ENCODE measurements at regions not wholly inside any gene's neighbourhood (a gene's known extent, or its start where the extent isn't known, plus 50 kb on each side); places are given as distances from the start of the nearest gene placed in this dataset.

- Histone ChIP-seq H3K9me2 (replicated peaks; ENCODE audit: insufficient read depth, low read length) (no peaks in the 10 kb centered on the region), H4K20me1 (ENCODE audit: low read depth, low read length) (no peaks in the 10 kb centered on the region), H3K4me2 (ENCODE audit: low read depth, low read length, poor library complexity, severe bottlenecking) (no peak overlapping the region), H3K79me2 (ENCODE audit: insufficient read depth, low read length) (no peaks in the 10 kb centered on the region), H3K4me3 (ENCODE audit: insufficient read depth, low read length, poor library complexity, severe bottlenecking) (no peak overlapping the region), H3K9me3 (ENCODE audit: insufficient read depth, low read length) (no peaks in the 10 kb centered on the region; the same call in 1 of the 2 replicates), H3F3A (ENCODE audit: insufficient read depth) (no peaks in the 10 kb centered on the region), H3K36me3 (ENCODE audit: low read length) (no peaks in the 10 kb centered on the region), H3K27ac (ENCODE audit: low read depth, low read length) (no peak overlapping the region), H2AFZ (ENCODE audit: low read depth, low read length, severe bottlenecking) (no peak overlapping the region), H3K9ac (ENCODE audit: low read length) (no peak overlapping the region), H3K27me3 (ENCODE audit: low read length) (no peaks in the 10 kb centered on the region)
- TF ChIP-seq CTCF (IDR thresholded peaks at IDR 0.05; ENCODE audit: insufficient read depth, low read length, poor library complexity, severe bottlenecking), result no peak
- no peak for TF ChIP-seq EZH2phosphoT487 (conservative IDR thresholded peaks at IDR 0.05; ENCODE audit: low read length)
Observed at GRCh38 chr12:4223273-4223845, 50.2 kb upstream of the CCND2 start.

GRCh38 chr12:4221258-4221620 lies 52.3 kb upstream of the CCND2 start:
- Histone ChIP-seq H3K36me3 (ENCODE audit: low read length) (no peaks in the 10 kb centered on the region), H3K79me2 (ENCODE audit: insufficient read depth, low read length) (no peaks in the 10 kb centered on the region), H4K20me1 (ENCODE audit: low read depth, low read length) (no peaks in the 10 kb centered on the region), H3K27ac (ENCODE audit: low read depth, low read length) (no peak overlapping the region), H3F3A (ENCODE audit: insufficient read depth) (no peaks in the 10 kb centered on the region), H3K4me3 (ENCODE audit: insufficient read depth, low read length, poor library complexity, severe bottlenecking) (no peak overlapping the region), H3K9me2 (replicated peaks; ENCODE audit: insufficient read depth, low read length) (no peaks in the 10 kb centered on the region), H3K9me3 (ENCODE audit: insufficient read depth, low read length) (no peaks in the 10 kb centered on the region; the same call in 1 of the 2 replicates), H3K9ac (ENCODE audit: low read length) (no peak overlapping the region), H2AFZ (ENCODE audit: low read depth, low read length, severe bottlenecking) (no peak overlapping the region), H3K4me2 (ENCODE audit: low read depth, low read length, poor library complexity, severe bottlenecking) (no peak overlapping the region), H3K27me3 (ENCODE audit: low read length) (no peaks in the 10 kb centered on the region)
- TF ChIP-seq CTCF (IDR thresholded peaks at IDR 0.05; ENCODE audit: insufficient read depth, low read length, poor library complexity, severe bottlenecking) (no peak), EZH2phosphoT487 (conservative IDR thresholded peaks at IDR 0.05; ENCODE audit: low read length) (no peak)

GRCh38 chr12:4220536-4221257 lies 52.9 kb upstream of the CCND2 start:
- Histone ChIP-seq H2AFZ (ENCODE audit: low read depth, low read length, severe bottlenecking) (no peak overlapping the region), H3K27me3 (ENCODE audit: low read length) (no peaks in the 10 kb centered on the region), H3K9ac (ENCODE audit: low read length) (no peak overlapping the region)

More at GRCh38 chr12:4220536-4221257, 52.9 kb upstream of the CCND2 start:
- Histone ChIP-seq H3K4me3 (ENCODE audit: insufficient read depth, low read length, poor library complexity, severe bottlenecking) (no peak overlapping the region), H3K79me2 (ENCODE audit: insufficient read depth, low read length) (no peaks in the 10 kb centered on the region), H3F3A (ENCODE audit: insufficient read depth) (no peaks in the 10 kb centered on the region), H3K9me3 (ENCODE audit: insufficient read depth, low read length) (no peaks in the 10 kb centered on the region; the same call in 1 of the 2 replicates), H4K20me1 (ENCODE audit: low read depth, low read length) (no peaks in the 10 kb centered on the region), H3K4me2 (ENCODE audit: low read depth, low read length, poor library complexity, severe bottlenecking) (no peak overlapping the region), H3K9me2 (replicated peaks; ENCODE audit: insufficient read depth, low read length) (no peaks in the 10 kb centered on the region), H3K36me3 (ENCODE audit: low read length) (no peaks in the 10 kb centered on the region), H3K27ac (ENCODE audit: low read depth, low read length) (no peak overlapping the region)
- TF ChIP-seq CTCF (IDR thresholded peaks at IDR 0.05; ENCODE audit: insufficient read depth, low read length, poor library complexity, severe bottlenecking) (no peak), EZH2phosphoT487 (conservative IDR thresholded peaks at IDR 0.05; ENCODE audit: low read length) (no peak)

All from SU-DHL-6 (cell line).